HPDE6-E6E7 (cell line): ENCODE measurements at regions not wholly inside any gene's neighbourhood (a gene's known extent, or its start where the extent isn't known, plus 50 kb on each side); places are given as distances from the start of the nearest gene placed in this dataset.
A peak's percentile ranks its signal among the peaks of the same experiment; 100 is the strongest.
"Not testable (repeated sequence)": the region's sequence is repeated elsewhere in the genome, so short reads cannot be mapped to it uniquely, and the experiment has no call there.

Source experiments
- DNase-seq: peaks from one replicate; pipeline ENCODE4 v3.0.0; 2011; ENCODE audit warnings: missing footprints; ENCODE audit errors: extremely low spot score

- DNase-seq: no peak
Observed at GRCh38 chr20:11511821-11512220, 405.9 kb upstream of the BTBD3 start.

GRCh38 chr20:11513241-11513745, 404.4 kb upstream of the BTBD3 start:
- not testable (repeated sequence) for DNase-seq

GRCh38 chr20:11516448-11516847, 401.2 kb upstream of the BTBD3 start:
- no peak for DNase-seq

- no peak for DNase-seq
Observed at GRCh38 chr20:11520596-11520995, 397.1 kb upstream of the BTBD3 start.

GRCh38 chr20:11521476-11522365, 396.0 kb upstream of the BTBD3 start:
- DNase-seq: no peak

- DNase-seq: no peak
Observed at GRCh38 chr20:11522366-11522741, 395.3 kb upstream of the BTBD3 start.

GRCh38 chr20:11529047-11529446, 388.6 kb upstream of the BTBD3 start:
- DNase-seq: peak; percentile 61

- DNase-seq: no peak
Observed at GRCh38 chr20:11537032-11537431, 380.7 kb upstream of the BTBD3 start.

GRCh38 chr20:11539450-11539849, 378.2 kb upstream of the BTBD3 start:
- no peak for DNase-seq

- DNase-seq: no peak
Observed at GRCh38 chr20:11540558-11540957, 377.1 kb upstream of the BTBD3 start.

- no peak for DNase-seq
Observed at GRCh38 chr20:11542645-11543044, 375.0 kb upstream of the BTBD3 start.

- peak; percentile 66 for DNase-seq
Observed at GRCh38 chr20:11544029-11544678, 373.5 kb upstream of the BTBD3 start.

- DNase-seq: no peak
Observed at GRCh38 chr20:11546939-11547338, 370.8 kb upstream of the BTBD3 start.

GRCh38 chr20:11549172-11550103, 368.3 kb upstream of the BTBD3 start:
- DNase-seq: no peak

GRCh38 chr20:11550657-11551338, 366.9 kb upstream of the BTBD3 start:
- no peak for DNase-seq

- no peak for DNase-seq
Observed at GRCh38 chr20:11551479-11551878, 366.2 kb upstream of the BTBD3 start.

- no peak for DNase-seq
Observed at GRCh38 chr20:11553603-11554002, 364.1 kb upstream of the BTBD3 start.

- no peak for DNase-seq
Observed at GRCh38 chr20:11555510-11555909, 362.2 kb upstream of the BTBD3 start.

GRCh38 chr20:11556410-11556809, 361.3 kb upstream of the BTBD3 start:
- no peak for DNase-seq

- no peak for DNase-seq
Observed at GRCh38 chr20:11564491-11564890, 353.2 kb upstream of the BTBD3 start.

- DNase-seq: no peak
Observed at GRCh38 chr20:11569163-11569562, 348.5 kb upstream of the BTBD3 start.
